GM11168 (cell line): ENCODE measurements at regions not wholly inside any gene's neighbourhood (a gene's known extent, or its start where the extent isn't known, plus 50 kb on each side); places are given as distances from the start of the nearest gene placed in this dataset.

ENCODE experiments used
- in situ Hi-C: fragments of 300-500 bp; cut with MboI; formaldehyde crosslinking; loops from one replicate; pipeline ENCODE4 v1.12.0; 2022; ENCODE audit warnings: low sequenced_read_pairs; ENCODE audit not compliant: unreplicated experiment

- in situ Hi-C loops: loop anchor here (25.0 kb wide), 1 partner anchor 1064 kb away; no protein-coding TSS in a partner anchor
These were observed 321.5 kb downstream of the FBXO15 start for GRCh38 chr18:73826098-73826497.

- in situ Hi-C loops: loop anchor here (25.0 kb wide), 1 partner anchor 1062 kb away; no protein-coding TSS in a partner anchor
These were observed 323.0 kb downstream of the FBXO15 start for GRCh38 chr18:73824671-73825070.

GRCh38 chr18:73812423-73812822 is 335.2 kb downstream of the FBXO15 start:
- in situ Hi-C loops: no loop called here

- in situ Hi-C loops: no loop called here
These were observed 340.0 kb downstream of the FBXO15 start for GRCh38 chr18:73807551-73808192.

- in situ Hi-C loops: no loop called here
These were observed 341.6 kb downstream of the FBXO15 start for GRCh38 chr18:73805991-73806390.

- in situ Hi-C loops: no loop called here
These were observed 350.2 kb downstream of the FBXO15 start for GRCh38 chr18:73797419-73797818.

GRCh38 chr18:73793386-73793785 is 354.2 kb downstream of the FBXO15 start:
- in situ Hi-C loops: no loop called here

GRCh38 chr18:73791081-73791480 is 356.6 kb downstream of the FBXO15 start:
- in situ Hi-C loops: no loop called here

- in situ Hi-C loops: no loop called here
These were observed 357.0 kb downstream of the FBXO15 start for GRCh38 chr18:73790587-73790986.

GRCh38 chr18:73787316-73787715 is 360.3 kb downstream of the FBXO15 start:
- in situ Hi-C loops: no loop called here

GRCh38 chr18:73785300-73785699 is 362.3 kb downstream of the FBXO15 start:
- in situ Hi-C loops: no loop called here

GRCh38 chr18:73784853-73785252 is 362.8 kb downstream of the FBXO15 start:
- in situ Hi-C loops: no loop called here

- in situ Hi-C loops: no loop called here
These were observed 365.2 kb downstream of the FBXO15 start for GRCh38 chr18:73782405-73782804.

GRCh38 chr18:73780218-73780617 is 367.4 kb downstream of the FBXO15 start:
- in situ Hi-C loops: no loop called here

GRCh38 chr18:73778032-73778359 is 369.6 kb downstream of the FBXO15 start:
- in situ Hi-C loops: no loop called here

GRCh38 chr18:73777356-73778031 is 370.1 kb downstream of the FBXO15 start:
- in situ Hi-C loops: no loop called here

- in situ Hi-C loops: no loop called here
These were observed 372.7 kb downstream of the FBXO15 start for GRCh38 chr18:73774811-73775509.

- in situ Hi-C loops: no loop called here
These were observed 379.6 kb downstream of the FBXO15 start for GRCh38 chr18:73768043-73768442.

GRCh38 chr18:73766910-73767515 is 380.6 kb downstream of the FBXO15 start:
- in situ Hi-C loops: no loop called here

GRCh38 chr18:73758446-73758845 is 389.2 kb downstream of the FBXO15 start:
- in situ Hi-C loops: no loop called here
